ENCODE measurements at regions not wholly inside any gene's neighbourhood (a gene's known extent, or its start where the extent isn't known, plus 50 kb on each side); places are given as distances from the start of the nearest gene placed in this dataset.

GRCh38 chr4:17370818-17371217, 141.1 kb downstream of the QDPR start:
- TF ChIP-seq CTCF (IDR thresholded peaks at IDR 0.05 in 2 of 3, conservative IDR thresholded peaks at IDR 0.05 in 1 of 3; ENCODE audit: control insufficient read depth in 2 of 3, extremely low read depth in 1 of 3, insufficient read depth in 1 of 3, low read depth in 3 of 3, low read length in 3 of 3) (no peak), SUZ12 (IDR thresholded peaks at IDR 0.05; ENCODE audit: unreplicated experiment) (no peak), RAD21 (IDR thresholded peaks at IDR 0.05; ENCODE audit: insufficient read depth, low read depth, low read length) (no peak), POLR2A (IDR thresholded peaks at IDR 0.05; ENCODE audit: low read depth, low read length) (no peak), JUND (IDR thresholded peaks at IDR 0.05; ENCODE audit: low read depth, low read length) (no peak), EGR1 (IDR thresholded peaks at IDR 0.05; ENCODE audit: borderline replicate concordance in 1 of 2, low read depth in 2 of 2, low read length in 2 of 2) (no peak), NRF1 (conservative IDR thresholded peaks at IDR 0.05; ENCODE audit: low read depth, low read length) (no peak), ZBED1 (IDR thresholded peaks at IDR 0.05; ENCODE audit: borderline replicate concordance) (no peak), BCL11A (IDR thresholded peaks at IDR 0.05; ENCODE audit: low read depth, low read length) (no peak), NR2F1 (conservative IDR thresholded peaks at IDR 0.05) (no peak), ESRRA (IDR thresholded peaks at IDR 0.05; ENCODE audit: low read length) (no peak), CREM (IDR thresholded peaks at IDR 0.05; ENCODE audit: low read depth) (no peak), MEF2A (IDR thresholded peaks at IDR 0.05; ENCODE audit: insufficient read depth, low read depth, low read length) (no peak), PAX5 (IDR thresholded peaks at IDR 0.05; ENCODE audit: borderline replicate concordance, low read depth, low read length) (no peak)
